Activated naive CD8-positive, alpha-beta T cell treated with anti-CD3 and anti-CD28 coated beads, Interleukin-2, amount 50 U/mL, for 16 hours (primary cell): ENCODE measurements at regions not wholly inside any gene's neighbourhood (a gene's known extent, or its start where the extent isn't known, plus 50 kb on each side); places are given as distances from the start of the nearest gene placed in this dataset.

Source experiments
- DNase-seq: peaks from one replicate; pipeline ENCODE4 v3.0.0-alpha.2; 2020; ENCODE audit warnings: low read depth, low spot score

DNA sequence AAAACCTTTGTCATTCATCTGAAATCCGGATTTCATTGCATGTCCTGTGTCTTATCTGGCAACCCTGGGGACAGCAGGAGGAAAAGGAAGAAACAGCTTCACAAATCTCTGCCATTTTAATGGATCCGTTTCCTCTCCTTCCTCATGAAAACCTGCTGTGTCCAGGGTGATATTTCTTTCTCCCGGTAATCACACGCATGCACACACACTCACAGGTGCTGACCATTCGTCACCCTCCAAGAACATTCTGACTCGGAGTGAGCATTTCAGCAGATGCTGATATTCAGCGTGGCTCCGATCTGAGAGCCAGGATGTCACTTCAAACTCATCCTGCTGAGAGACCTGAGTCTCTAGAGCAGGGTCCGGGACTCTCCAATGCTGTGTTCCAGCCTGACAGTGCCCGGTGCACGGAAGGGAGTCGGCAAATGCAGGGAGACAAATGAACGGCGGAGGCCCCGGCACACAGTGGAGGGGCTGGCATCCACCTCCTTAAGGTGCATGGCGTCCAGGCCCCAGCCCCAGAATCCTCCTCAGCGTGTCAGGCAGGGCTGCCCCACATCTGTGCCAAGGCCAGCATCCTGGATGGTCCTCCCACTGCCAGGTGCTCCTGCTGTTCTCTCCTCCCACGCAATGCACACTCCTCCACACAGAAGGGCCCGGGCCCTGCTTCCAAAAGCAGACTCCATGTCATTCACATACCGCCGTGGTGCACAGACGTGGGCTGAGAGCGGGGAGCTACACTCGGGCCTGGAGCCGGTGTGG, 70.7 kb downstream of the RBFOX3 start:
- no peak for DNase-seq

DNA sequence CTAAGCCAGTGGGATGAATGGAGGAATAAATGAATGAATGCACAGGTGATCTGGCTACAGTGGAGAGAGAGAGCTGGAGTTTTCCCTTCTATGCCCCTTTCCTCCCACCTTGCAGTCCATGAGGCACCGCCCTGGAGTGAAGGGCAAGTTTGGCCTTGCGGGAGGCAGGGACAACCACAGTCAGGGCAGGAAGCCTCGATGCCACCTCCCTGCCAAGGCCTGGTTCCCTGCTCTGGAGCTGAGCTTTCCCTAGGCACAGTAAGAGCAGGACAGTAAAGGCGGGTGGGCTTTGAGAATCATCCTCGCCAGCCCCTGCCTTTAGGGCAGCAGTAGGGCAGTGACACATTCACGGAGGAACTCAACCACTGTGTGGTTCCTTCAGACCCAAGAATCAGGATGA, 72.6 kb downstream of the RBFOX3 start:
- no peak for DNase-seq

DNA sequence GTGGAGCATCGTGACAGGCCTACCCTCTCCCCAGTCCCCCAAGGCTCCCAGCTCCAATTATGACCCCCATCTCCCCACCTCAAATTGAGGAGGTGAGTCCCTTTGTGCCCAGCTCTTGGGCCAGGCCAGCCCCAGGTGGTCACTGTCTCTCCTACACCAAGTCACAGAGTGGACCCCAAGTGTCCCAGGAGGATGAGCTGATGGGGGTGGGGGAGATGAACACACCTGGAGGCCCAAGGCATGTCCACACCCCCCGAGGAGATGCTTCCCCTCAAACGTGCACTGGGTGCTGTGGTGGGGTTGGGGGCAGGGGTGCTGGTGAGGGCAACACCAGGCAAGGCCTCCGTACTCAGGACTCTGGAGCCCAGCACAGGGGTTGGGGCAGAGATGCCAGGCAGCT, 73.2 kb downstream of the RBFOX3 start:
- no peak for DNase-seq

DNA sequence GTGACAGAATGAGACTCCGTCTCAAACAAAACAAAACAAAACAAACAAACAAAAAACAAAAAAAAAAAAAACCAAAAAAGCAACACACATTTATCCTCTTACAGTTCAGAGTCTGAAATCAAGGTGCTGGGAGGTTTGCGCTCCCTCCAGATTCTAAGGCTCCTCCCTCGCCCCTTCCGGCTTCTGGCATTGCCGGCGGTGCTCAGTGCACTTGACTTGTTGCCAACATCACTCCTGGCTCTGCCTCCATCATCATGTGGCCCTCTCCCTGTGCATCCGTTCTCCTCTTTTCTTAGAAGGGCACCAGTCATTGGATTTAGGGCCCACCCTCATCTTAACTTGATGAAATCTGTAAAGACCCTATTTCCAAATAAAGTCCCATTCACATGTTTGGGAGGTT, 73.8 kb downstream of the RBFOX3 start:
- no peak for DNase-seq

DNA sequence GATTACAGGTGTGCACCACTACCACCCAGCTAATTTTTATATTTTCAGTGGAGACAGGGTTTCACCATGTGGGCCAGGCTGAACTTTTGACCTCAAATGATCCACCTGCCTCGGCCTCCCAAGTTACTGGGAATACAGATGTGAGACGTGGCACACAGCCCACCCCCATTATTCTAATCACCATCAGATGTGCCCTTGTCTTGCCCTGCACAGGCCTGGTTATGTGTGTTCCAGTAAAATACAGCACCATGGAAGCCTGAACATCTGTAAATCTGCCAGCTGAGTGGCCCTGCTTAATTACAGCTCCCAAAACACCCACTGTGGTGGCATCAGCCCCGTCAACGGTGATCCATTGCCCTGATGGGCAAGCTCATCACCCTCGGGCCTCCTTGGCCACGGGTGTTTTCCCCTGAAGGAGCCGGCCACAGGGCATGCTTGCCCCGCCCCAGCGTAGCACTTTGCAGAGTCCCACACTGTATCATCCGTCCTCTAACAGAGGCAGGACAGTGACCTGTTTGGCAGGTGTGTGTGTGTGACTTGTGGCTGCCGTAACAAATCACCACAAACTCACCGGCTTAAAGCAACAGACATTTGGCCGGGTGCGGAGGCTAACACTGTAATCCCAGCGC, 74.5 kb downstream of the RBFOX3 start:
- no peak for DNase-seq

DNA sequence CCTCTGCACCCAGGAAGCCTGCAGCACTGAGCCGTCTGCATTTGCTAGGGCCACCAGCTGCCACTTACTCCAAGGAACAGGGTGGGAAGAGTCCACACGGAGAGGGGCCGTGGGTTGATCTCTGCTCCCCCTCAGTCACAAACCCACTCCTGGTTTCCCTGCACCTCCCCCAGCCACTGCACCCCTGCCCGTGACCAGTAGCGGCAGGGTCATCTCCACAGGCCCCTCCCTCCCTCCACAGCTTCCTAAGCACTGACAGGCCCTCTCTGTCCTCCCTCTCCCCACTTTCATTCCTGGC, 75.2 kb downstream of the RBFOX3 start:
- no peak for DNase-seq

DNA sequence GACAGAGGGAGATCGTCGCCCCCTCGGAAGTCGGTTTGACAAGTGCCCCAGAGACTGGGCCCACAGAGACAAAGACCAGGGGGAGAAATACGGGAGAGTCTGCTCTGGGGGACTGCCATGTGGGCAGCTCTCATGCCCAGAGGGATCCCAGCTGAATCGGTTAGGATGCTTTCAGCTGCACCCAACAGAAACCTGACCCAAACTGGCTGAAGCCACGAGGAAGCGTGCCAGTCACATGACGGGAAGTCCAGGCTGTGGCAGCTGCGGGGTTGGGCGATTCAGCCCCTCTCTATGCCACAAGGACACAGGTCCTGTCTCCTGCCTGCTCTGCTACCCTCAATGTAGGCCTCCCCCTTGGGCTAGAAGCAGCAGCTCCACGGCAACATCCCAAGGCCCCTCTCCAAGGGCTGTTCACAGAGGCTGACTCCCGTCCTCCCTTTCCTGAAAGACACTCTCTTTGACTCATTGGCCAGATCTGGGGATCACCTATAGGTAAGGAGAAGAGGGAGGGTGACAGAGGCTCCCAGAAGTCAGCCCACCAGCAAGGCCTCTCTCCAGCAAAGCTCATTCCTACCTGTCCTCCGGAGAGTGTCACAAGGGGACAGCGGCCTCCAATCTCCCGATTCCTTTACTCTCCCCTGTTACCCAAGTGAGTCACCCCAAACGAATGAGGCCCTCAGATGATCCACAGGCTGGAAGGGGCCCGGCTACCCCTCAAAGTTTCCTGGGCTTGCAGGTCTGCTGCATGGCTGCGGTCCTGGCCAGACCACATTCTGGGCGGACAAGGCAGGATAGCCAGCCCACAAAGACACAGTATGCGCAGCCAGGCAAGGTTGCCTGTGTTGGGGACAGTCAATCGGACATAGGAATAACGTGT, 75.8 kb downstream of the RBFOX3 start:
- DNase-seq: no peak

DNA sequence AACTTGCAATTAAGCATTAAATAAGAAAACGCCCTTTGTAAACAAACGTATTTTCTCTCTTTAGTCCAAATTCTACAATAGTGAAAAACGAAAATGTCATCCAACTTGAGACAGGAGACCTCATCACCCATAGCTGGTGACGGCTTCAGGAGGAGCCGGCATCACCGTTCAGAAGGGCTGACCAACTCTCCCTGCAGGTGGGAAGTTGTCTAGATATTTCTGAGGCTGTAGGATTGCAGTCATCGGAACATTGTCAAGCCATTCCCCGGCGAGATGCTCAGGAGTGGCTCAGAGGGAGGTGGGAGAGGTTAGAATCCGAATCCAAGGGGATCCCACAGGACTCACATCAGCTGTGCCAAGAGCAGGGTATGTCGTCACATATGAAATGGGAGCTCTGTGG, 76.7 kb downstream of the RBFOX3 start:
- DNase-seq: no peak

DNA sequence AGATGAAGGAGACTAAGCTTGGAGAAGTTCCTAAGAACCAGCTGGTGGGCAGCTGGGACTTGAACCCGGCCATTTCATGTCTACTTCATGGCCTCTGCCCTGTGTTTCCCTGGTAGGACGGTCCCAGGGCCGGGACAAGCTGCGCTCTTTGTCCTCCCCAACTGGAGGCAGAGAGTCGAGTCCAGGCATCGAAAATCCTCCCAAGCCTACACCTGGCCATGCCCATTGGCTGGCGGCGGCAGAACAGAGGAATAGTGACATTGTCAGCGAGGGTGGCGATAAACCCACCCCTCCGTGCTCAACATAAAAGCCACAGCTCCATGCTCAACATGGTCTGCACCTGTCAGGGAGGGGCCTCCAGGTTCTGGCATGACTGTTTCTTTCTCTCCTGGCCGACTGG, 77.7 kb downstream of the RBFOX3 start:
- no peak for DNase-seq

DNA sequence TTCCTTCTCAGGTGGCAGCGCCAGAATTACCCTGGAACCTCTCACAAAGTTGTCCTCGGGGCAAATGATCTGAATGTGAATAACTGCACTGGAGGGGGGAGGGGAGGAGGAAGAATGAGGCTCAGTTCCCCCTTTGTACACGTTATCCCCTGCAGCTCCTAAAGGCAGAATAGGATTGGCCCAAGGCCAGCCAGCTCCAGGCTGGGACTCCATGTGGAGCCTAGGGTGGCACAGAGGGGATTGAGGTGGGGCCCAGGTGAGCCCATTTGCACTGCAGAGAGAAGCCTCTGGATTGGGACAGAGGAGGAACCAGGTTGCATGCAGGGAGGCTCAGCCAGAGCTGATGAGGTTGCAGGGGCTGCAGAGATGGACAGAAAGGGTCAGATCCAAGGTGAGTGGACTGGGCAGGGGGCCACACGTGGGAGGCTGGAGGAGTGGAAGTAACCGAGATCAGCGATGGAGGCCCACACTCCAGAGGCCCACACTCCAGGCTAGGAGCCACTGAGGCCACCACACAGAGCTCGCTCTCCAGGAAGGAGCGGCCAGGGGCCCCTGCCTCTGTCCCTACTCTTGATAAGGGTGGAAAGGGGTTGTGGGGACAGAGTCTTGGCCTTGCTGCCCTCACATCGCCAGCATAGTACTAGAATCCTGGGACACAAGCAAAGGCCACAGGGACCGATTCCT, 78.6 kb downstream of the RBFOX3 start:
- DNase-seq: no peak

DNA sequence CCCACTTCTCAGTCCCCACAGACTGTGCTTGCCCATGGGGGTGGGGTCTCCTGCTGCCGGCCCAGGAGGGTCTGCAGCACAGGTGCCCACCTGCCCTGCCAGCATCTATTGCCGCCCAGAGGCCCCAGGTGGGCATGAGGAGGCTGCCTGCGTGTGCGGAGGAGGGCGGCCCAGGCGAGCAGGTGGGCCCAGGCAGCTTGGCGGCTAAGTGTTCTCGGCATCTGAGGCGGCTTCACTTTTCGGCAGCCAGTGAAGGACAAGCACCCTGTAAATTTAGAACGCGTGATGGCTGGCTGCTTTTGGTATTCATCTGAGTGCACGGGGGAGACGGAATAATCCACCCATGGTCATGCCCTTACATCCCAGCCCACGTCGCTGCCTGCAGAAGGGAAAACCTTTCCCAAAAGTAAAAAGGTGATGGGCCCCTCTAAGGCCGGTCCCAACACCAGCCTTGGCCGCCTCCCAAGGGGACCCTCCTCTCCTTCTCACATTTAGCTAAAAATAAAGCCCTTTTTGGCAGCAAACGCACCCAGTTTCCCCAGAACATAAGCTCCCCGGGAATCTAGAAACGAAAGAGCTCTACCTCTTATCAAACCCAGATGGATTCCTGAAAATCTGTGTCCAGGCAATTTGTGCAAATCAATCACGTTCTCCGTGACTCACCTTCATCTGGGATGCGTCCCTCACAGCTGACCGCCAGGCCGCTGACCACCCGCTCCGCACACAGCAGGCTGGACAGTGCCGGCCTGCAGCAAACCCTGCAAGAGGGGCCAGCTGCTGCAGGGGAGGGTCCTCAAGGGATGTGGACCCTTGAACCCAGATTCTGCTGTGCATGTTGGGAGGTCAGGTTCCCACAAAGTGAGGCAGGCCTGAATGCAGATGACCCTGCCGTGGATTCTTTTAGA, 79.4 kb downstream of the RBFOX3 start:
- no peak for DNase-seq

DNA sequence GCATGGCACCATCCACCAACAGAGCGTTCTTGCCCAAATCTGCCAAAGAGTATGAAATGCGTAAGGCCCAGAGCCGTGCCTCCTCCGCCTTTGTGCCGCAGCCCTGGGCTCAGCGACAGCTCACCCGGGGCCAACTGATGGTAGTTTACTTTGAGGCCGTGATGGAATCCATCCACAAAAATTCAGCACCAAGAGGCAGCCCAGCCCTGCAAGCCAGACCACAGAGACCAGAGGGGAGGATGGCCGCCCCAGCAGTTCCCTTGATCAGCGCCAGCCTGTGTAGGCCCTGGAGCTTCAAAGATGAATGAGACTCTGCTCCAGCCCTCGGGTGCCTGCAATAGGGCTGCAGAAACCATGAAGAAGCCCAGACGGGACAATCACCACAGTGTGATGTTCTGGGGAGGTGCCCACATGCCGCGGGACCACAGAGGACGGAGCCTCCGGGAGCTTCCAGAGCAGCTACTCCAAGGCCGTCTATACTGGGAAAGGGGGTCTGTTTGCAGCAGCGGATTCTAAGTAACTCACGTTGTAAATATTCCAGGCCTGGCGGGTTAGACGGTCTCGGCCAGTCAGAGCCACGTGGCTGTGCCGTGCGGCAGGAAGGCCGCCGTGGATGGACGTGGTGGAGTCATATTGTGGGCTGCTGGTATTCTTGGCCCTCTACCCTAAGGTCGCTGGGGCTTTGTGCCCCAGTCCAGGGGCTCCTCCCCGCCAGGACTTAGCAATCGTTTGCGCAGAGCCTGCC, 80.3 kb downstream of the RBFOX3 start:
- no peak for DNase-seq

DNA sequence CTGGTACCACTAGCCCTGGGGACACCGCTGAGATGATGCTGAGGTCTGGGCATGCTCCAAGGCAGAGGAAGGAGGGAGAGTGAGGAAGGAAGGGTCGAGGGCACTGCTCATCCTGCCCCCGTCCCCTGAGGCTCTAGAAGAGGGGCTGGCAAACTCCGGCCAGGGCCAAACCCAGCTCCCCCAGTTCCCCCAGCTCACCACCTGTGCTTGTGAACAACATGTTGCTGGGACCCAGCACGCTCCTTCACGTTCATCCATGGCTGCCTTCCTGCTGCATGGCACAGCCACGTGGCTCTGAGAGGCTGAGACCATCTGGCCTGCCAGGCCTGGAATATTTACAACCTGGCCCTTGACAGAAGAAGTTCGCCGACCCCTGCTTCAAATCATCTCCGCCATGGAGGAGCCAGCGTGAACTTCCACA, 81.2 kb downstream of the RBFOX3 start:
- DNase-seq: no peak

DNA sequence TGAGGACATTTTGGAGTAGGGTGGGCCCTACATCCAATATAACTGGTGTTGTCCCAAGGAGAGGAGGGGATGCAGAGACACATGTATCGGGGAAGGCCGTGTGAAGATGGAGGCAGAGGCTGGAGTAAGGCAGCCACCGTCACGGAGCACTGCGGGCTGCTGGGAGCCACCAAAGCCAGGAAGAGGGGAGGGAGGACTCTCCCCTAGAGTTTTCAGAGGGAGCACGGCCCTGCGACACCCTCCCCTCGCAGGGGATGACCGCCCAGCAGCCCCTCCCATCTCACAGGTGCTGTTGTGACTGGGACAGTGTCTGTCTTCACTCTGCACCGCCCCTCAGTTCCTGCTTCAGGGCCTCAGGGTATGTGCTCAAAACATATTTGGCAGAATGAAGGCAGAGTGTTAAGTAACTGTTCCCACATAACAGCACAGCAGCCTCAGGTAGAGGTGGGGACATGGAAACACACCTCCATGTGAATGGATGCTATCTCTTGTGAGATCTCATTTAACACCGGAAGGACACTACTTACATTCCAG, 82.2 kb downstream of the RBFOX3 start:
- no peak for DNase-seq

DNA sequence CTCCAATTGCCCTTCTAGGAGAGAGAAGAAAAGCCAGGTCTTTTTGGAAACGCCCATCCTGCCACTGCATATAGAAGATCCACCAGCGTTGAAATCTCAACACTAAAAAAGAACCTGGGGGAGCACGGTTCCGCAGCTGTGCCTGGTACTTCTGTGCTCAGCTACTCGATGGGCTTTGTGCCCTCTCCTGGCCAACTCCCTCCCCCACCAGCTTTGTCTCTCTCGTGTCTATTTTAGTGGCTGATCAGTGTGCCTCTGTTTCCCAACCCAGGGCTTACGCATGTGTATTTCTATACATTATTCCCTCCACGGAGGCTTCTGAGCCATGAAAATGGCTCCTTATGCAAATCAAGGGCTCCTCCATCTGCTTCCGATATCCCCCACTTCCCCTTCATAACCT, 83.5 kb downstream of the RBFOX3 start:
- no peak for DNase-seq

DNA sequence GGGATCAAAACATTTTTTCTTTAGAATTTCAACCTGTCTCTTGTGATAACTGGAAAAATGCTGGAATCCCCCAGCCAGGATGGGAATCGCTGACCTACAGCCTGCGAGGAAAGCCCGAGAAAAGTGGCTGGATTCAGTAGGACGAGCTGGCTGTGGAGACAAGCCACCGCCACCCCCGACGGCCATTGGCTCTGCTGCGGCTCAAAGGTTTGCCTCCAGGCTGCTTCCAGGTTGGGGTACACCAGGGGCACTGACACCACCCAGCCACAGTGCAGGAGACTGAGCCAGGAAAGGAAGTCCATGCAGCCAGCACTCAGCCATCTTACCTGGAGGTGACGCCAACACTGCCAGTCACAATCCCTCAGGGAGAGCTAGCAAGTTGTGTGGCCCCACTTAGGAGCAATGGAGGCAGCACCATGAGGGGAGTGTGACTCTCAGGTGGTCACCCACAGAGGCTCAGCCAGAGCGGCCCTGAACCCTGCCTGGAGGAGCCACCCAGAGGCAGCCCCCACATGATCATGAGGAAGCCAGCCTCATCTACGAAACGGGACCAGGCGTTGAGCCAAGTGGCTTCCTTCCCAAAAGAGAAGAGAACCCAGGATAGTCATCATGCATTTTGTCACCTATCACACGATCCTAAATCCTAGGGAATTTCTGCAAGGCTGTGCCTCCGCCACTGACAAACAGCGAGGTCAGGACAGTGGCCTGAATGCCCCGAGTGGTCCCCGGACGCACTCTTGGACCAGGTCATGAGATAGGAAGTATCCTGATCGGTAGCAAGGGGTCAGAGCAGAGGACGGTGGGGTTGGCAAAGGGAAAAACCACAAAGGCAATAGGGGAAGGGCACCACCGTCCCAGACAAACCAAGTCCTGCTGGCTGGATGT, 84.8 kb downstream of the RBFOX3 start:
- DNase-seq: no peak

DNA sequence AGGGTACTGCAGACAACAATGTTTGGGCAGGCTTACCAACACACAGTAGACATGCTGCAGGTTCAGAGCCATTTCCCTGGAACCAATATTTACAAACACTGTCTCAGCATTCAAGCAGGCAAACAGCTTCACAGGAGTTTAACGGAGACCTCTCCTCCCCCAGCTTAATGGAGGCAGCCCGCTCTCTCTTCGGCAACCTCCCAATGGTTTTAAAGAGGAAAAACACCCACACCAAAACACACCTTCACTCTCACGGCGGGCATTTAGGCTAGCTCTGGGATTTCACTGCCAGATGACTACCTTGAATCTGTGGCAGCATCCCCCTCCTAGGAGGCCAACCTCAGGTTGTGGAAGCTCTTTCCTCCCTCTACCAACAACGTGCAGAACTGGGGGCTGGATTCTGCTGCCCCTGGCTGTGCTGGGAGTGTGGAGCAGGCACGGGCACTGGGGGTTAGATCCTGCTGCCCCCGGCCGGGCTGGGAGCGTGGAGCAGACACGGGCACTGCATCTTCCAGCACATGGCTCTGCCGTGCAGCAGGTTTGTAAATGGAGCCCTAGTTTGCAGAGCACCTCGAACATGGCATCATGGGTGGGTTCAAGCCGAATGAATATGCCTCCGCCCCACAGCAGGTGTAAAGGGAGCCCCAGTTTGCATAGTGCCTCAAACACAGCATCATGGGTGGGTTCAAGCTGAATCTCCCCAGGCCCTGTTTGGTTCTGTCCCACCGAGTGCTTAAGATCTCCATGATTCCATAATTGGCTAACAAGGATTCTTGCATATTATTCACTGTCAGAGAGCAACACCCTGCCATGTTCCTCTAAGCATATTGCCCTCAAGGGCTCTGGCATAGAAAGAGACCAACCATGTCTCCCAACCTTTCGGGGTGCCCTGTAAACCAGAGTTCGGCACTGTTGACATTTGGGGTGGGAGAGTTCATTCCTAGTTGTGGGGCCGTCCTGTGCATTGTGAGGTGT, 86.4 kb downstream of the RBFOX3 start:
- no peak for DNase-seq

DNA sequence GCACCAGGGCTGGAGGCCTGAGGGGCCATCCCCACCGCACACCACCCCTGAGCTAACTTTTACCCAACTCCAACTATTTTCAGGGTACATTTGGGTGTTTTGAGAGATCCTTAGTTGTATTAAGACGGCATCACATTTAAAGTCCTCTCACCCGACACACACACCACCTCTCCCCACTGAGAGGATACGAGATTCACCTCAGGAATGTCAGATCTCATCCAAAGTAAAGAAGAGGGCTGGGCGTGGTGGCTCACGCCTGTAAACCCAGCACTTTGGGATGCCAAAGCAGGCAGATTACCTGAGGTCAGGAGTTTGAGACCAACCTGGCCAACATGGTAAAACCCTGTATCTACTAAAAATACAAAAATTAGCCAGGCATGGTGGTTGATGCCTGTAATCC, 88.4 kb downstream of the RBFOX3 start:
- no peak for DNase-seq
